ENCODE measurements at regions not wholly inside any gene's neighbourhood (a gene's known extent, or its start where the extent isn't known, plus 50 kb on each side); places are given as distances from the start of the nearest gene placed in this dataset.
"Not testable (repeated sequence)": the region's sequence is repeated elsewhere in the genome, so short reads cannot be mapped to it uniquely, and the experiment has no call there.

GRCh38 chr5:52626312-52626711, 161.4 kb upstream of the ITGA1 start:
- Histone ChIP-seq H4K20me1 (ENCODE audit: insufficient read depth, low read length, poor library complexity, severe bottlenecking) (no peaks in the 10 kb centered on the region), H3K4me2 (ENCODE audit: low read depth, low read length, poor library complexity, severe bottlenecking) (no peak overlapping the region), H3K4me1 (ENCODE audit: insufficient read depth, low read length, poor library complexity, severe bottlenecking) (no peaks in the 10 kb centered on the region), H3K4me3 (ENCODE audit: low read length, poor library complexity, severe bottlenecking) (no peak overlapping the region), H3K9ac (ENCODE audit: low read depth, low read length, poor library complexity, severe bottlenecking) (no peak overlapping the region), H3K9me3 (ENCODE audit: insufficient read depth, low read depth, low read length) (no peaks in the 10 kb centered on the region), H3K79me2 (ENCODE audit: insufficient read depth, low read length) (no peaks in the 10 kb centered on the region), H3K9me2 (replicated peaks; ENCODE audit: low read depth, low read length) (no peaks in the 10 kb centered on the region), H2AFZ (ENCODE audit: low read length) (no peak overlapping the region), H3K36me3 (ENCODE audit: insufficient read depth, low read length) (no peaks in the 10 kb centered on the region), H3K27me3 (ENCODE audit: insufficient read depth, low read length, poor library complexity, severe bottlenecking) (no peaks in the 10 kb centered on the region), H3F3A (ENCODE audit: low read depth) (no peaks in the 10 kb centered on the region)
- TF ChIP-seq, protein P1, sequence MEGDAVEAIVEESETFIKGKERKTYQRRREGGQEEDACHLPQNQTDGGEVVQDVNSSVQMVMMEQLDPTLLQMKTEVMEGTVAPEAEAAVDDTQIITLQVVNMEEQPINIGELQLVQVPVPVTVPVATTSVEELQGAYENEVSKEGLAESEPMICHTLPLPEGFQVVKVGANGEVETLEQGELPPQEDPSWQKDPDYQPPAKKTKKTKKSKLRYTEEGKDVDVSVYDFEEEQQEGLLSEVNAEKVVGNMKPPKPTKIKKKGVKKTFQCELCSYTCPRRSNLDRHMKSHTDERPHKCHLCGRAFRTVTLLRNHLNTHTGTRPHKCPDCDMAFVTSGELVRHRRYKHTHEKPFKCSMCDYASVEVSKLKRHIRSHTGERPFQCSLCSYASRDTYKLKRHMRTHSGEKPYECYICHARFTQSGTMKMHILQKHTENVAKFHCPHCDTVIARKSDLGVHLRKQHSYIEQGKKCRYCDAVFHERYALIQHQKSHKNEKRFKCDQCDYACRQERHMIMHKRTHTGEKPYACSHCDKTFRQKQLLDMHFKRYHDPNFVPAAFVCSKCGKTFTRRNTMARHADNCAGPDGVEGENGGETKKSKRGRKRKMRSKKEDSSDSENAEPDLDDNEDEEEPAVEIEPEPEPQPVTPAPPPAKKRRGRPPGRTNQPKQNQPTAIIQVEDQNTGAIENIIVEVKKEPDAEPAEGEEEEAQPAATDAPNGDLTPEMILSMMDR (conservative IDR thresholded peaks at IDR 0.05; ENCODE audit: low read length), result no peak
- TF ChIP-seq EZH2phosphoT487 (IDR thresholded peaks at IDR 0.05; ENCODE audit: borderline replicate concordance), result no peak

GRCh38 chr5:52627740-52628139, 160.0 kb upstream of the ITGA1 start:
- H3K79me2 ChIP-seq (ENCODE audit: insufficient read depth, low read length), result no peaks in the 10 kb centered on the region

GRCh38 chr5:52632281-52632680, 155.4 kb upstream of the ITGA1 start:
- Histone ChIP-seq H3K27me3 (ENCODE audit: insufficient read depth, low read length, poor library complexity, severe bottlenecking) (no peaks in the 10 kb centered on the region), H3K9ac (ENCODE audit: low read depth, low read length, poor library complexity, severe bottlenecking) (no peak overlapping the region)
- TF ChIP-seq, protein P1 (conservative IDR thresholded peaks at IDR 0.05; ENCODE audit: low read length), result no peak
- no peak for TF ChIP-seq EZH2phosphoT487 (IDR thresholded peaks at IDR 0.05; ENCODE audit: borderline replicate concordance)

More at GRCh38 chr5:52627740-52628139, 160.0 kb upstream of the ITGA1 start:
- Histone ChIP-seq H3K9me3 (ENCODE audit: insufficient read depth, low read depth, low read length) (no peaks in the 10 kb centered on the region), H2AFZ (ENCODE audit: low read length) (no peak overlapping the region), H3F3A (ENCODE audit: low read depth) (no peaks in the 10 kb centered on the region), H3K4me3 (ENCODE audit: low read length, poor library complexity, severe bottlenecking) (no peak overlapping the region), H3K9ac (ENCODE audit: low read depth, low read length, poor library complexity, severe bottlenecking) (no peak overlapping the region), H4K20me1 (ENCODE audit: insufficient read depth, low read length, poor library complexity, severe bottlenecking) (no peaks in the 10 kb centered on the region), H3K27me3 (ENCODE audit: insufficient read depth, low read length, poor library complexity, severe bottlenecking) (no peaks in the 10 kb centered on the region), H3K4me2 (ENCODE audit: low read depth, low read length, poor library complexity, severe bottlenecking) (no peak overlapping the region), H3K4me1 (ENCODE audit: insufficient read depth, low read length, poor library complexity, severe bottlenecking) (no peaks in the 10 kb centered on the region), H3K9me2 (replicated peaks; ENCODE audit: low read depth, low read length) (no peaks in the 10 kb centered on the region), H3K36me3 (ENCODE audit: insufficient read depth, low read length) (no peaks in the 10 kb centered on the region)
- TF ChIP-seq, protein P1 (conservative IDR thresholded peaks at IDR 0.05; ENCODE audit: low read length), result no peak
- no peak for TF ChIP-seq EZH2phosphoT487 (IDR thresholded peaks at IDR 0.05; ENCODE audit: borderline replicate concordance)

DNA sequence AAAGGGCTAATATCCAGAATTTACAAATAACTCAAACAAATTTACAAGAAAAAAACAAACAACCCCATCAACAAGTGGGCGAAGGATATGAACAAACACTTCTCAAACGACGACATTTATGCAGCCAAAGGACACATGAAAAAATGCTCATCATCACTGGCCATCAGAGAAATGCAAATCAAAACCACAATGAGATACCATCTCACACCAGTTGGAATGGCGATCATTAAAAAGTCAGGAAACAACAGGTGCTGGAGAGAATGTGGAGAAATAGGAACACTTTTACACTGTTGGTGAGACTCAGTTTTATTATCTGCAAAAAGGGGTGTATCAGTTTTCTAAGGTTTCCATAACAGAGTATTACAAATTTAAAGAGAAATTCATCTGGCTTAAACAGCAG, 153.5 kb upstream of the ITGA1 start:
- H3K27me3 ChIP-seq (ENCODE audit: insufficient read depth, low read length, poor library complexity, severe bottlenecking); H3F3A ChIP-seq (ENCODE audit: low read depth); H2AFZ ChIP-seq (ENCODE audit: low read length); H4K20me1 ChIP-seq (ENCODE audit: insufficient read depth, low read length, poor library complexity, severe bottlenecking); H3K4me1 ChIP-seq (ENCODE audit: insufficient read depth, low read length, poor library complexity, severe bottlenecking); H3K9ac ChIP-seq (ENCODE audit: low read depth, low read length, poor library complexity, severe bottlenecking); H3K4me2 ChIP-seq (ENCODE audit: low read depth, low read length, poor library complexity, severe bottlenecking); H3K79me2 ChIP-seq (ENCODE audit: insufficient read depth, low read length); H3K36me3 ChIP-seq (ENCODE audit: insufficient read depth, low read length); H3K4me3 ChIP-seq (ENCODE audit: low read length, poor library complexity, severe bottlenecking); H3K9me2 ChIP-seq (replicated peaks; ENCODE audit: low read depth, low read length); H3K9me3 ChIP-seq (ENCODE audit: insufficient read depth, low read depth, low read length): not testable (repeated sequence)

More at GRCh38 chr5:52632281-52632680, 155.4 kb upstream of the ITGA1 start:
- H3F3A ChIP-seq (ENCODE audit: low read depth), result no peaks in the 10 kb centered on the region
- H3K4me1 ChIP-seq (ENCODE audit: insufficient read depth, low read length, poor library complexity, severe bottlenecking), result no peaks in the 10 kb centered on the region
- H3K9me3 ChIP-seq (ENCODE audit: insufficient read depth, low read depth, low read length), result no peaks in the 10 kb centered on the region
- no peaks in the 10 kb centered on the region for H3K36me3 ChIP-seq (ENCODE audit: insufficient read depth, low read length)
- H3K79me2 ChIP-seq (ENCODE audit: insufficient read depth, low read length), result no peaks in the 10 kb centered on the region
- H3K9me2 ChIP-seq (replicated peaks; ENCODE audit: low read depth, low read length), result no peaks in the 10 kb centered on the region
- H4K20me1 ChIP-seq (ENCODE audit: insufficient read depth, low read length, poor library complexity, severe bottlenecking), result no peaks in the 10 kb centered on the region
- no peak overlapping the region for H2AFZ ChIP-seq (ENCODE audit: low read length)
- H3K4me2 ChIP-seq (ENCODE audit: low read depth, low read length, poor library complexity, severe bottlenecking), result no peak overlapping the region
- H3K4me3 ChIP-seq (ENCODE audit: low read length, poor library complexity, severe bottlenecking), result no peak overlapping the region

Measured in Loucy (cell line).